ENCODE measurements at regions not wholly inside any gene's neighbourhood (a gene's known extent, or its start where the extent isn't known, plus 50 kb on each side); places are given as distances from the start of the nearest gene placed in this dataset.

DNA sequence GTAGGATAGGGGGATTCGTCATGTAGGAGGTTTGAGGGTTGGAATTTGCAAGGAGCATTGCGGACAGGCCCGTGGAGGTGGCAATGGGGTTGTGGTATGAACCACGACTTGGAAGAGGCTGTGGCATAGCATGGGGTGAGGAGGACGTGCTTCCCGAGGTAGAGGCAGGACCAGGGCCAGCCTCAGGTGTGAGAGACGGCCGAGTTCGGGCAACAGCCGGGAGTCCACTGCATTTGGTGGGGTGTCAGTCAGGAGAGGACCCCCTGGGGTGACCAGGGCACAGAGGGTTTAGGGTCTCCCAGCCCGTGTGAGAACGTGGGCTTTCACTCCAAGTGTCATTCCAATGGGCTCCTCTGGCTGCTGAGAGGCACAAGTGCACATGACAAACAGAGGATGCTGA lies 339.0 kb downstream of the EIPR1 start:
- no peak for ATAC-seq
- ChIA-PET POLR2A (no interaction called here), CTCF (ENCODE audit: low intra/inter-chr PET ratio) (no interaction called here)
- no peak overlapping the region for H3K4me3 ChIP-seq
- in situ Hi-C loops (cut with MboI) = no loop called here
- whole genome bisulfite sequencing (ENCODE audit: insufficient coverage, low coverage, missing lambda C conversion rate) = 0% methylated on average over 12 of the region's 12 CpGs
- no peak overlapping the region for H3K4me2 ChIP-seq (ENCODE audit: insufficient read depth, low read length)
- intact Hi-C loops (cut with micrococcal nuclease) = no loop called here
- TF ChIP-seq, protein P1, sequence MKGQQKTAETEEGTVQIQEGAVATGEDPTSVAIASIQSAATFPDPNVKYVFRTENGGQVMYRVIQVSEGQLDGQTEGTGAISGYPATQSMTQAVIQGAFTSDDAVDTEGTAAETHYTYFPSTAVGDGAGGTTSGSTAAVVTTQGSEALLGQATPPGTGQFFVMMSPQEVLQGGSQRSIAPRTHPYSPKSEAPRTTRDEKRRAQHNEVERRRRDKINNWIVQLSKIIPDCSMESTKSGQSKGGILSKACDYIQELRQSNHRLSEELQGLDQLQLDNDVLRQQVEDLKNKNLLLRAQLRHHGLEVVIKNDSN (CRISPR knock-in tag; IDR thresholded peaks at IDR 0.05) = no peak
- TF ChIP-seq NCOA2 (IDR thresholded peaks at IDR 0.05; ENCODE audit: partially characterized antibody in 2 of 2) = no peak
- TF ChIP-seq, protein P2, sequence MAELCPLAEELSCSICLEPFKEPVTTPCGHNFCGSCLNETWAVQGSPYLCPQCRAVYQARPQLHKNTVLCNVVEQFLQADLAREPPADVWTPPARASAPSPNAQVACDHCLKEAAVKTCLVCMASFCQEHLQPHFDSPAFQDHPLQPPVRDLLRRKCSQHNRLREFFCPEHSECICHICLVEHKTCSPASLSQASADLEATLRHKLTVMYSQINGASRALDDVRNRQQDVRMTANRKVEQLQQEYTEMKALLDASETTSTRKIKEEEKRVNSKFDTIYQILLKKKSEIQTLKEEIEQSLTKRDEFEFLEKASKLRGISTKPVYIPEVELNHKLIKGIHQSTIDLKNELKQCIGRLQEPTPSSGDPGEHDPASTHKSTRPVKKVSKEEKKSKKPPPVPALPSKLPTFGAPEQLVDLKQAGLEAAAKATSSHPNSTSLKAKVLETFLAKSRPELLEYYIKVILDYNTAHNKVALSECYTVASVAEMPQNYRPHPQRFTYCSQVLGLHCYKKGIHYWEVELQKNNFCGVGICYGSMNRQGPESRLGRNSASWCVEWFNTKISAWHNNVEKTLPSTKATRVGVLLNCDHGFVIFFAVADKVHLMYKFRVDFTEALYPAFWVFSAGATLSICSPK (IDR thresholded peaks at IDR 0.05; ENCODE audit: borderline replicate concordance) = no peak
- no peak overlapping the region for H3K9ac ChIP-seq (ENCODE audit: insufficient read depth in 1 of 2, low read depth in 2 of 2, low read length in 2 of 2)
- no peak for FAIRE-seq
- no peak overlapping the region for H2AFZ ChIP-seq (ENCODE audit: low read depth, low read length)
- H3K9me1 ChIP-seq (ENCODE audit: control insufficient read depth, insufficient read depth, low read length) = no peaks in the 10 kb centered on the region
- no peaks in the 10 kb centered on the region for H3K9me3 ChIP-seq (replicated peaks; ENCODE audit: control insufficient read depth, insufficient read depth, low read depth, low read length)
- no peaks in the 10 kb centered on the region for H3K79me2 ChIP-seq (ENCODE audit: control insufficient read depth, insufficient read depth, low read length)
- no peak overlapping the region for H3K27ac ChIP-seq (ENCODE audit: extremely low read depth, low read depth, low read length)
- DNase-seq (ENCODE audit: extremely low read depth in 1 of 4, low spot score in 3 of 4) = no peak
- H4K20me1 ChIP-seq (replicated peaks; ENCODE audit: control insufficient read depth, insufficient read depth, low read length) = no peaks in the 10 kb centered on the region; the same call in 1 of the 2 replicates
- BruUV-seq (replicated peaks) = no TSS peak
- peaks cover 50 to 92% of the 10 kb centered on the region in 2 experiments for H3K27me3 ChIP-seq (ENCODE audit: control insufficient read depth in 2 of 2, insufficient read depth in 2 of 2, low read length in 2 of 2)
- no peaks in the 10 kb centered on the region for H3K36me3 ChIP-seq (ENCODE audit: control insufficient read depth, insufficient read depth, low read length)
- no peaks in the 10 kb centered on the region; a peak in 1 of 5 replicates for H3K4me1 ChIP-seq (replicated peaks in 1 of 2; ENCODE audit: control insufficient read depth in 2 of 2, insufficient read depth in 2 of 2, low read length in 2 of 2)

Data from K562 (cell line).